Muscle layer of colon (tissue), 2 donors: ENCODE measurements at regions not wholly inside any gene's neighbourhood (a gene's known extent, or its start where the extent isn't known, plus 50 kb on each side); places are given as distances from the start of the nearest gene placed in this dataset.

Source experiments
- H3K27ac ChIP-seq: one replicate; pipeline ENCODE4 v1.7.0; 2013; ENCODE audit warnings: low read depth, mild to moderate bottlenecking, low read length, moderate library complexity
- H3K27me3 ChIP-seq, 2 donors: one replicate each; pipeline ENCODE4 v1.7.0; 2013; ENCODE audit warnings: low read length in 2 of 2, mild to moderate bottlenecking in 2 of 2; ENCODE audit not compliant: insufficient read depth in 2 of 2, control insufficient read depth in 1 of 2
- H3K36me3 ChIP-seq: one replicate; pipeline ENCODE4 v1.7.0; 2013; ENCODE audit warnings: mild to moderate bottlenecking, low read length; ENCODE audit not compliant: insufficient read depth
- H3K4me1 ChIP-seq: one replicate; pipeline ENCODE4 v1.7.0; 2013; ENCODE audit warnings: mild to moderate bottlenecking, low read length; ENCODE audit not compliant: insufficient read depth
- H3K4me3 ChIP-seq, 2 donors: one replicate each; pipeline ENCODE4 v1.7.0; 2013; ENCODE audit warnings: low read length in 2 of 2, low read depth in 1 of 2, mild to moderate bottlenecking in 1 of 2, moderate library complexity in 1 of 2
- H3K9ac ChIP-seq: one replicate; pipeline ENCODE4 v1.7.0; 2013; ENCODE audit warnings: low read length
- H3K9me3 ChIP-seq: one replicate; pipeline ENCODE4 v1.7.0; 2013; ENCODE audit warnings: mild to moderate bottlenecking, low read length
- donor health status: abdominal sarcoma.
- donor health status: Adenocarcinoma of cecum.

DNA sequence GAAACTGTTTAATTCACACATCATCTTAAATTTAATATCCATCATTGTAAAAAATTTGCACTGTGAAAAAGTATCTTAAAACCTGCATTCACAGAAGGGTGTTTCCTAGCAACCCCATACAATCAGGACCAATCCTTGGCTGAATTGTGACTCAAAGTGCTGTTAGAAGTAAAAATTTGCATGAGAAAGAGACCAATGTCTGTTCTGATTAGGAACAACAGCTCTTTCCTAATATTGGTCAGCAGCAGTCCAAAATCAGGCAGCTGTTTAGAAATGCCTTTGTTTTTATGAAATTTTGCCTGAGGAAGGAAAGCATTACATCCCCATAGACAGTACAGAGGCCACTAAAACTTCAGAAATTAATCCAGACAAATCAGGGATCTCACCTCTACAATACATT is 987.0 kb downstream of the HACE1 start:
- Histone ChIP-seq H3K27ac (no peak overlapping the region), H3K9me3 (no peaks in the 10 kb centered on the region), H3K4me1 (no peaks in the 10 kb centered on the region), H3K4me3 (no peak overlapping the region), H3K36me3 (no peaks in the 10 kb centered on the region), H3K27me3 (no peaks in the 10 kb centered on the region), H3K9ac (no peak overlapping the region)

- Histone ChIP-seq H3K27me3 (no peaks in the 10 kb centered on the region), H3K4me1 (no peaks in the 10 kb centered on the region), H3K9ac (no peak overlapping the region), H3K9me3 (no peaks in the 10 kb centered on the region), H3K36me3 (no peaks in the 10 kb centered on the region), H3K27ac (no peak overlapping the region), H3K4me3 (no peak overlapping the region)
These were observed 987.5 kb downstream of the HACE1 start for GRCh38 chr6:103872233-103872632.

GRCh38 chr6:103870970-103871369 is 988.7 kb downstream of the HACE1 start:
- no peaks in the 10 kb centered on the region for H3K36me3 ChIP-seq
- no peak overlapping the region for H3K9ac ChIP-seq
- no peak overlapping the region for H3K27ac ChIP-seq
- H3K9me3 ChIP-seq, result no peaks in the 10 kb centered on the region
- no peaks in the 10 kb centered on the region for H3K27me3 ChIP-seq
- no peak overlapping the region for H3K4me3 ChIP-seq
- H3K4me1 ChIP-seq, result no peaks in the 10 kb centered on the region

GRCh38 chr6:103862297-103862696 is 997.4 kb downstream of the HACE1 start:
- no peak overlapping the region for H3K4me3 ChIP-seq
- H3K9me3 ChIP-seq, result no peaks in the 10 kb centered on the region
- H3K27ac ChIP-seq, result no peak overlapping the region
- H3K9ac ChIP-seq, result no peak overlapping the region
- no peaks in the 10 kb centered on the region for H3K27me3 ChIP-seq
- no peaks in the 10 kb centered on the region for H3K36me3 ChIP-seq
- no peaks in the 10 kb centered on the region for H3K4me1 ChIP-seq

DNA sequence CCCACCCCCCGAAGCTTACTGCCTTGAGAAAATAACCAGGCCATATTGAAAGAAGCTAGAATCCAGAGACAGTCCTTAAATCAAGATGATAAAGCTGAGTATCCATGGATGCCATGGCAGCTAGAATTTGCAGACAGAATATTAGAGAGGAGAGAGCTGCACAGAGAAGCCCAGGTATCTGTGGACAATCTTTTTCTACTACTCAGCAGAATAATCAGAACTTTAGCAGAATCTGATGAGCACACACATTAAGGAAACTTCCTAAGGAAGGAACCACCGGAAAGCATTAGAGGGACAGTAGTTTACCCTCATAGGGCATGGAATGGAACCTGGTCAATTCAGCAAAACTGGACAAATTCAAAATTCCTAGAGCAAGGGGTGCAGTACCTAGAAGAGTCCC is 1001.7 kb downstream of the HACE1 start:
- Histone ChIP-seq H3K4me3 (no peak overlapping the region), H3K36me3 (no peaks in the 10 kb centered on the region), H3K9me3 (no peaks in the 10 kb centered on the region), H3K4me1 (no peaks in the 10 kb centered on the region), H3K27ac (no peak overlapping the region), H3K27me3 (no peaks in the 10 kb centered on the region), H3K9ac (no peak overlapping the region)

- H3K9ac ChIP-seq, result no peak overlapping the region
- no peak overlapping the region for H3K27ac ChIP-seq
- no peaks in the 10 kb centered on the region for H3K36me3 ChIP-seq
- H3K27me3 ChIP-seq, result no peaks in the 10 kb centered on the region
- H3K4me1 ChIP-seq, result no peaks in the 10 kb centered on the region
- H3K9me3 ChIP-seq, result no peaks in the 10 kb centered on the region
- no peak overlapping the region for H3K4me3 ChIP-seq
These were observed 1004.0 kb downstream of the HACE1 start for GRCh38 chr6:103855750-103856149.

GRCh38 chr6:103854059-103854458 is 1005.7 kb downstream of the HACE1 start:
- no peak overlapping the region for H3K9ac ChIP-seq
- H3K27me3 ChIP-seq, result no peaks in the 10 kb centered on the region
- no peak overlapping the region for H3K27ac ChIP-seq
- no peaks in the 10 kb centered on the region for H3K36me3 ChIP-seq
- H3K9me3 ChIP-seq, result no peaks in the 10 kb centered on the region
- no peaks in the 10 kb centered on the region for H3K4me1 ChIP-seq
- H3K4me3 ChIP-seq, result no peak overlapping the region

GRCh38 chr6:103838457-103838856 is 1021.3 kb downstream of the HACE1 start:
- Histone ChIP-seq H3K9me3 (no peaks in the 10 kb centered on the region), H3K27ac (no peak overlapping the region), H3K4me1 (no peaks in the 10 kb centered on the region), H3K4me3 (no peak overlapping the region), H3K36me3 (no peaks in the 10 kb centered on the region), H3K9ac (no peak overlapping the region), H3K27me3 (no peaks in the 10 kb centered on the region)

- Histone ChIP-seq H3K9me3 (no peaks in the 10 kb centered on the region), H3K9ac (no peak overlapping the region)
These were observed 1033.5 kb downstream of the HACE1 start for GRCh38 chr6:103826209-103826608.

GRCh38 chr6:103820148-103820547 is 1039.6 kb downstream of the HACE1 start:
- Histone ChIP-seq H3K9me3 (no peaks in the 10 kb centered on the region), H3K36me3 (no peaks in the 10 kb centered on the region), H3K4me3 (no peak overlapping the region), H3K27ac (no peak overlapping the region), H3K27me3 (no peaks in the 10 kb centered on the region), H3K4me1 (no peaks in the 10 kb centered on the region), H3K9ac (no peak overlapping the region)

More at GRCh38 chr6:103826209-103826608, 1033.5 kb downstream of the HACE1 start:
- H3K4me1 ChIP-seq, result no peaks in the 10 kb centered on the region
- no peak overlapping the region for H3K27ac ChIP-seq
- no peaks in the 10 kb centered on the region for H3K36me3 ChIP-seq
- H3K27me3 ChIP-seq, result no peaks in the 10 kb centered on the region
- no peak overlapping the region for H3K4me3 ChIP-seq

- Histone ChIP-seq H3K4me1 (no peaks in the 10 kb centered on the region), H3K27me3 (no peaks in the 10 kb centered on the region), H3K27ac (no peak overlapping the region), H3K9ac (no peak overlapping the region), H3K36me3 (no peaks in the 10 kb centered on the region), H3K9me3 (no peaks in the 10 kb centered on the region), H3K4me3 (no peak overlapping the region)
These were observed 1040.2 kb downstream of the HACE1 start for GRCh38 chr6:103819509-103819908.

DNA sequence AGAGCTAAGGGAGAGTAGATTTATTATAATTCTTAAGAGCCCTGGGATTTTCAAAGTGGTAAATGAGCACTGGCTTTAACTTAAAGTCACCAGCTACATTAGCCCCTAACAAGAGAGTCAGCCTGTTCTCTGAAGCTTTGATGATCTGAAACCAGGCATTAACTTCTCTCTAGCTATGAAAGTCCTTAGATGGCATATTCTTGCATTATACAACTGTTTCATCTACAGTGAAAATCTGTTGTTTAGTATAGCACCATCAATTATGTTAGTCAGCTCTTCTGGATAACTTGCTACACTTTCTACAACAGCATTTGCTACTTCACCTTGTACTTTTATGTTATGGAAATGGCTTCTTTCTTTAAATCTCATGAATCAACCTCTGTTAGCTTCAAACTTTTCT is 1046.7 kb downstream of the HACE1 start:
- Histone ChIP-seq H3K9me3 (no peaks in the 10 kb centered on the region), H3K27me3 (no peaks in the 10 kb centered on the region), H3K36me3 (no peaks in the 10 kb centered on the region), H3K27ac (no peak overlapping the region), H3K4me1 (no peaks in the 10 kb centered on the region), H3K4me3 (no peak overlapping the region), H3K9ac (no peak overlapping the region)
